Keratinocyte (primary cell): ENCODE measurements at regions not wholly inside any gene's neighbourhood (a gene's known extent, or its start where the extent isn't known, plus 50 kb on each side); places are given as distances from the start of the nearest gene placed in this dataset.

Experiments used
- CTCF ChIP-seq, 3 experiments: IDR thresholded peaks in 1 of 3; conservative IDR thresholded peaks in 1 of 3; optimal IDR thresholded peaks in 1 of 3; 2 replicates in 2 of 3; 3 replicates in 1 of 3; pipeline versions ENCODE3 to v1.5.1; 2011; ENCODE audit warnings: low read length in 3 of 3, mild to moderate bottlenecking in 3 of 3, moderate library complexity in 2 of 3, control low read depth in 1 of 3, inconsistent platforms in 1 of 3; ENCODE audit not compliant: insufficient read depth in 2 of 3; ENCODE audit errors: extremely low read depth in 1 of 3
- EZH2 ChIP-seq: IDR thresholded peaks from one replicate; pipeline ENCODE4 v1.6.1; 2012; ENCODE audit warnings: inconsistent platforms, mild to moderate bottlenecking, low read length, moderate library complexity

- TF ChIP-seq CTCF (optimal IDR thresholded peaks at IDR 0.05 in 1 of 3, IDR thresholded peaks at IDR 0.05 in 1 of 3, conservative IDR thresholded peaks at IDR 0.05 in 1 of 3; ENCODE audit: extremely low read depth in 1 of 3, insufficient read depth in 2 of 3, low read length in 3 of 3), result no peak
- no peak for TF ChIP-seq EZH2
These were observed 175.9 kb upstream of the GYPC start for GRCh38 chr2:126480033-126480432.
